Cardiac muscle cell (in vitro differentiated cells and primary cell): ENCODE measurements at regions not wholly inside any gene's neighbourhood (a gene's known extent, or its start where the extent isn't known, plus 50 kb on each side); places are given as distances from the start of the nearest gene placed in this dataset.

ENCODE experiments used
- DNase-seq, 2 donors: peaks; one replicate each; pipeline versions ENCODE4 v3.0.0 to v3.0.0-alpha.2; 2010 to 2017; ENCODE audit warnings: low read depth in 1 of 2, low spot score in 1 of 2
- H3K27ac ChIP-seq: fragments of 200-600 bp; sonication (generic); 2 replicates; pipeline ENCODE4 v1.5.1; 2016
- H3K27me3 ChIP-seq: fragments of 200-600 bp; sonication (generic); 2 replicates; pipeline ENCODE4 v1.6.0; 2016; ENCODE audit warnings: control low read depth
- H3K36me3 ChIP-seq: fragments of 200-600 bp; sonication (generic); 2 replicates; pipeline ENCODE4 v1.5.1; 2016; ENCODE audit warnings: control low read depth
- H3K4me1 ChIP-seq: fragments of 200-600 bp; sonication (generic); 2 replicates; pipeline ENCODE4 v1.8.1; 2017; ENCODE audit warnings: low read depth, mild to moderate bottlenecking, mixed run types
- H3K4me3 ChIP-seq: fragments of 200-600 bp; sonication (generic); 2 replicates; pipeline ENCODE4 v1.5.1; 2016; ENCODE audit warnings: mild to moderate bottlenecking
- H3K9me3 ChIP-seq: fragments of 200-600 bp; sonication (generic); 2 replicates; pipeline ENCODE4 v1.5.1; 2017; ENCODE audit warnings: low read depth, mild to moderate bottlenecking, control low read depth
- TF ChIP-seq, protein P1 (sequence below): IDR thresholded peaks from 2 replicates; pipeline ENCODE4 v1.5.1; 2012; ENCODE audit warnings: low read depth, mild to moderate bottlenecking, low read length

DNA sequence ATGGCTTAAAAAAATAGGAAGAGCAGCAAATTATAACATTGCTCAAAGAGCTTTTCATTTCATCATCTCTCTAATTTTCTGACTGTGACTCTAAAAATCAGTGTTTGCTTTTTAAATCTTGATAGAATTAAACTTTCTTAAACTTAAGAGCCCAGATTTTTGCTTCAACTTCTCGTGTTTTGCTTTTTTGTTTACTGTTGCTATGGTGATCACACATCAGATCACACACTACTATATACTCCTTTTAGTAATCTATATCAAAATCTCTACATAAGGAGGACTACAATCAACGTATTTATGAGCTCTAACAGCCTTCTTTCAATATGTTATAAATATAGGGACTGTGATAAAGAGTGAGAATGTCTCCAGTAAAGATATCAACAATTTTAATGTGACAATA is 537.3 kb downstream of the KCNT2 start:
- Histone ChIP-seq H3K27ac (no peak overlapping the region), H3K4me3 (no peak overlapping the region), H3K27me3 (no peaks in the 10 kb centered on the region), H3K9me3 (no peaks in the 10 kb centered on the region), H3K4me1 (no peaks in the 10 kb centered on the region), H3K36me3 (no peaks in the 10 kb centered on the region)
- TF ChIP-seq, protein P1, sequence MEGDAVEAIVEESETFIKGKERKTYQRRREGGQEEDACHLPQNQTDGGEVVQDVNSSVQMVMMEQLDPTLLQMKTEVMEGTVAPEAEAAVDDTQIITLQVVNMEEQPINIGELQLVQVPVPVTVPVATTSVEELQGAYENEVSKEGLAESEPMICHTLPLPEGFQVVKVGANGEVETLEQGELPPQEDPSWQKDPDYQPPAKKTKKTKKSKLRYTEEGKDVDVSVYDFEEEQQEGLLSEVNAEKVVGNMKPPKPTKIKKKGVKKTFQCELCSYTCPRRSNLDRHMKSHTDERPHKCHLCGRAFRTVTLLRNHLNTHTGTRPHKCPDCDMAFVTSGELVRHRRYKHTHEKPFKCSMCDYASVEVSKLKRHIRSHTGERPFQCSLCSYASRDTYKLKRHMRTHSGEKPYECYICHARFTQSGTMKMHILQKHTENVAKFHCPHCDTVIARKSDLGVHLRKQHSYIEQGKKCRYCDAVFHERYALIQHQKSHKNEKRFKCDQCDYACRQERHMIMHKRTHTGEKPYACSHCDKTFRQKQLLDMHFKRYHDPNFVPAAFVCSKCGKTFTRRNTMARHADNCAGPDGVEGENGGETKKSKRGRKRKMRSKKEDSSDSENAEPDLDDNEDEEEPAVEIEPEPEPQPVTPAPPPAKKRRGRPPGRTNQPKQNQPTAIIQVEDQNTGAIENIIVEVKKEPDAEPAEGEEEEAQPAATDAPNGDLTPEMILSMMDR = no peak
- no peak for DNase-seq

DNA sequence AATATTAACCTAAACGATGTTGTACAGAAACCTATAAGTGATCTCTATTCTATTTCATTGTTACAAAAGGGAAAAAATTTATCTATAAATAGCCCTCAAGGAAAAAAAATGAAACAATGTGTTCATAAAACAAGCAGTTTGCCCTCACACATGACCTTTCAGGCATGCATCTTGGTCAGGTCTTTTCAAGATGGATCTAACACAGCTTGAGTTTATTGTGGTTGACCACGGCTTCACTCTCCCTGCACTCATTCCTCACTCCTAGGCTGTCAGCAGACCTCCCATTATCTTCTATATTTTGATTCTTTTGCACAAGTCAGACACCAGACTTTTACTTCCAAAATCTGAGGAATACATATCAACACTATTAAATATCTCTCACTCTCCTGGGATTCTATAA is 544.3 kb downstream of the KCNT2 start:
- no peak overlapping the region for H3K27ac ChIP-seq
- H3K27me3 ChIP-seq = no peaks in the 10 kb centered on the region
- no peaks in the 10 kb centered on the region for H3K4me1 ChIP-seq
- DNase-seq = no peak
- no peaks in the 10 kb centered on the region for H3K36me3 ChIP-seq
- TF ChIP-seq, protein P1 = no peak
- no peaks in the 10 kb centered on the region for H3K9me3 ChIP-seq
- no peak overlapping the region for H3K4me3 ChIP-seq

DNA sequence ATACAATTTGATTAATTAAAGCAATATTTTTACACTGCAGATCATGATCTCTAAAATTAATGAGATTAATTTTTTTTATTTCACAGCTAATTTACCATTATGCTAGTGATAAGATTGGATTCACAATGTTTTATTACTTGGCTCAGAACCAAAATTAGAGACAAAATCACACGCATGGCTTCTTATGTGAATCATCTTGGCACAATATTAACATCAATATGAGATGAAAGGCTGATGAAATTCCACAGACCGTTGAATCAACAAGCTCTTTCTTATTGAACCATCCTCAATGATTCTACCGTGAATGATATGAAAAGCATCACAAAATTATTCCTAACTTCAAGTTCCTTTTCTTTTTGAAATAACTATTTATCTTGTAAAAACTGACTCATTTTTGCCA is 544.9 kb downstream of the KCNT2 start:
- Histone ChIP-seq H3K27ac (no peak overlapping the region), H3K36me3 (no peaks in the 10 kb centered on the region), H3K9me3 (no peaks in the 10 kb centered on the region), H3K4me3 (no peak overlapping the region), H3K4me1 (no peaks in the 10 kb centered on the region), H3K27me3 (no peaks in the 10 kb centered on the region)
- DNase-seq = peak in 1 of 2 donors; percentile 1
- TF ChIP-seq, protein P1 = no peak

DNA sequence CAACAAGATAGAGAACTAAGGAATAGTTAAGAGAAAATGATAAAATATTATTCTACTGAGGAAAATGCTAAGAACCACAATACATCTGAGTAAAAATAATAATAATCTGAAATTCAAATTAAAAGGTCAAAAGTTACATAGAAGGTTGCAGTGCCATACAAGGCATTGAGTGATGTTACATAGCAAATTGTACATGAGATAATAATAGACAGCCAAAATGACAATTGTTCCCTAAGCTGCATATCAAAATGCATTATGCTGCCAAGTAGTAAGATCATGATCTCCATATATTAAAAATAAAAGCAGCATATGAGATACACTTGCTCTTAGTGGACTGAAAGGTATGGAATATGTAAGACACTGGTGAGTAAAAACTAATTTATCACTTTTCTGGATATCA is 547.7 kb downstream of the KCNT2 start:
- no peak overlapping the region for H3K4me3 ChIP-seq
- H3K27me3 ChIP-seq = no peaks in the 10 kb centered on the region
- TF ChIP-seq, protein P1 = no peak
- H3K27ac ChIP-seq = no peak overlapping the region
- no peaks in the 10 kb centered on the region for H3K9me3 ChIP-seq
- H3K4me1 ChIP-seq = no peaks in the 10 kb centered on the region
- no peak for DNase-seq
- no peaks in the 10 kb centered on the region for H3K36me3 ChIP-seq

DNA sequence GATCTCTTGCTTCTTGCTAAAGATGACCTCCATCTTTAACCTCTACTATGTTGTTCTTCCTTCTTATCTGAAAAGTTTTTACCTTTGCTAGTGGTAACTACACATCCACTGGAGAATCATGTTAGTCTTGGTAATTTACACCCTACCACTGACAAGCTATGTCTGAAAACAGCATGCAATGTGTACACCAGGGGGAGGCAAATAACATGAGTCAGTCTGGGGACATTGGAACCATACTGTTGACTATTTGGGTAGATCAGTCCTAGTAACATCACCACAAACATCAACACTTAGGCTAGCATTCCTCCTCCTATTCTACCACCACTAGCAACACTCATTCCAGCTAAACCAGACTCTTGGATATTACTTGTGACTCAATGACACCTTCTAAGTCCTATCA is 549.0 kb downstream of the KCNT2 start:
- H3K27me3 ChIP-seq = no peaks in the 10 kb centered on the region
- no peak for DNase-seq
- TF ChIP-seq, protein P1 = no peak
- no peaks in the 10 kb centered on the region for H3K36me3 ChIP-seq
- no peak overlapping the region for H3K27ac ChIP-seq
- H3K4me3 ChIP-seq = no peak overlapping the region
- no peaks in the 10 kb centered on the region for H3K9me3 ChIP-seq
- H3K4me1 ChIP-seq = no peaks in the 10 kb centered on the region

DNA sequence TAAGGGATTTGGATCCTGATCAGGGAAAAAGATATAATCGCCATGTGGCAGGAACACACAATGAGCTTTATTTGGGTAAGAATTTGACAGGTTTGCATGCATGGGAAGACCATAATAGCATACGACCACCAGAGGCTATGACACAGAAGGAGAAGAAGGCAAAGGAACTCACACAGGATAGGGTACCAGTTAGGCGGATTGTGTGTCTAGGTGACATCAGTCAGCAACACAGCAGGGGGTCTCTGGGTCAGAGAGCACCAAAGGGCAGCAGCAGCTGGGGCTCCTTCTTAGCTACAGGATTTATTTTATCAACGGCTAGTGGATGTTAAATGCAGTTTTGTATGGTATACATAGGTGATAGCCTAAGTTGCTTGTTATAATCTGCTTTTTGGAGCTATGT is 551.3 kb downstream of the KCNT2 start:
- TF ChIP-seq, protein P1 = no peak

More for the DNA sequence above, 551.3 kb downstream of the KCNT2 start:
- Histone ChIP-seq H3K4me1 (no peaks in the 10 kb centered on the region), H3K27ac (no peak overlapping the region), H3K27me3 (no peaks in the 10 kb centered on the region), H3K4me3 (no peak overlapping the region), H3K36me3 (no peaks in the 10 kb centered on the region), H3K9me3 (no peaks in the 10 kb centered on the region)
- no peak for DNase-seq
